ENCODE measurements at regions not wholly inside any gene's neighbourhood (a gene's known extent, or its start where the extent isn't known, plus 50 kb on each side); places are given as distances from the start of the nearest gene placed in this dataset.
"Not testable (repeated sequence)": the region's sequence is repeated elsewhere in the genome, so short reads cannot be mapped to it uniquely, and the experiment has no call there.

GRCh38 chr10:133012573-133013359 lies 70.4 kb upstream of the CFAP46 start:
- Histone ChIP-seq H3K27ac (ENCODE audit: low read length) (no peak overlapping the region), H3K36me3 (ENCODE audit: control insufficient read depth in 2 of 2, insufficient read depth in 2 of 2, low read length in 2 of 2) (no peaks in the 10 kb centered on the region), H3K9me3 (ENCODE audit: control insufficient read depth in 2 of 2, low read length in 2 of 2) (no peaks in the 10 kb centered on the region), H3K4me1 (ENCODE audit: control insufficient read depth, insufficient read depth, low read length) (no peaks in the 10 kb centered on the region), H3K4me3 (ENCODE audit: low read length in 2 of 2) (no peak overlapping the region), H3K9ac (ENCODE audit: low read length in 2 of 2) (no peak overlapping the region), H3K27me3 (ENCODE audit: control insufficient read depth in 1 of 2, insufficient read depth in 2 of 2, low read length in 2 of 2) (no peaks in the 10 kb centered on the region)

GRCh38 chr10:133011882-133012281 lies 69.5 kb upstream of the CFAP46 start:
- Histone ChIP-seq H3K27me3 (ENCODE audit: control insufficient read depth in 1 of 2, insufficient read depth in 2 of 2, low read length in 2 of 2) (no peaks in the 10 kb centered on the region), H3K4me1 (ENCODE audit: control insufficient read depth, insufficient read depth, low read length) (no peaks in the 10 kb centered on the region), H3K9me3 (ENCODE audit: control insufficient read depth in 2 of 2, low read length in 2 of 2) (no peaks in the 10 kb centered on the region), H3K27ac (ENCODE audit: low read length) (no peak overlapping the region), H3K9ac (ENCODE audit: low read length in 2 of 2) (no peak overlapping the region), H3K36me3 (ENCODE audit: control insufficient read depth in 2 of 2, insufficient read depth in 2 of 2, low read length in 2 of 2) (no peaks in the 10 kb centered on the region), H3K4me3 (ENCODE audit: low read length in 2 of 2) (no peak overlapping the region)

- not testable (repeated sequence) for H3K4me1 ChIP-seq (ENCODE audit: control insufficient read depth, insufficient read depth, low read length); H3K36me3 ChIP-seq (ENCODE audit: control insufficient read depth in 2 of 2, insufficient read depth in 2 of 2, low read length in 2 of 2); H3K9ac ChIP-seq (ENCODE audit: low read length in 2 of 2); H3K27ac ChIP-seq (ENCODE audit: low read length); H3K9me3 ChIP-seq (ENCODE audit: control insufficient read depth in 2 of 2, low read length in 2 of 2); H3K27me3 ChIP-seq (ENCODE audit: control insufficient read depth in 1 of 2, insufficient read depth in 2 of 2, low read length in 2 of 2); H3K4me3 ChIP-seq (ENCODE audit: low read length in 2 of 2)
Observed at GRCh38 chr10:133011393-133011792, 69.0 kb upstream of the CFAP46 start.

- H3K36me3 ChIP-seq (ENCODE audit: control insufficient read depth in 2 of 2, insufficient read depth in 2 of 2, low read length in 2 of 2); H3K4me1 ChIP-seq (ENCODE audit: control insufficient read depth, insufficient read depth, low read length): not testable (repeated sequence)
Observed at GRCh38 chr10:133010843-133011179, 68.4 kb upstream of the CFAP46 start.

GRCh38 chr10:133010095-133010842 lies 67.9 kb upstream of the CFAP46 start:
- Histone ChIP-seq H3K4me1 (ENCODE audit: control insufficient read depth, insufficient read depth, low read length) (no peaks in the 10 kb centered on the region), H3K27me3 (ENCODE audit: control insufficient read depth in 1 of 2, insufficient read depth in 2 of 2, low read length in 2 of 2) (no peaks in the 10 kb centered on the region), H3K36me3 (ENCODE audit: control insufficient read depth in 2 of 2, insufficient read depth in 2 of 2, low read length in 2 of 2) (no peaks in the 10 kb centered on the region), H3K9me3 (ENCODE audit: control insufficient read depth in 2 of 2, low read length in 2 of 2) (no peaks in the 10 kb centered on the region), H3K4me3 (ENCODE audit: low read length in 2 of 2) (no peak overlapping the region), H3K27ac (ENCODE audit: low read length) (no peak overlapping the region), H3K9ac (ENCODE audit: low read length in 2 of 2) (no peak overlapping the region)

More at GRCh38 chr10:133010843-133011179, 68.4 kb upstream of the CFAP46 start:
- not testable (repeated sequence) for H3K27me3 ChIP-seq (ENCODE audit: control insufficient read depth in 1 of 2, insufficient read depth in 2 of 2, low read length in 2 of 2); H3K4me3 ChIP-seq (ENCODE audit: low read length in 2 of 2); H3K9me3 ChIP-seq (ENCODE audit: control insufficient read depth in 2 of 2, low read length in 2 of 2); H3K27ac ChIP-seq (ENCODE audit: low read length); H3K9ac ChIP-seq (ENCODE audit: low read length in 2 of 2)

GRCh38 chr10:133009218-133009950 lies 67.0 kb upstream of the CFAP46 start:
- Histone ChIP-seq H3K4me3 (ENCODE audit: low read length in 2 of 2) (no peak overlapping the region), H3K4me1 (ENCODE audit: control insufficient read depth, insufficient read depth, low read length) (no peaks in the 10 kb centered on the region), H3K27me3 (ENCODE audit: control insufficient read depth in 1 of 2, insufficient read depth in 2 of 2, low read length in 2 of 2) (no peaks in the 10 kb centered on the region), H3K9ac (ENCODE audit: low read length in 2 of 2) (no peak overlapping the region), H3K27ac (ENCODE audit: low read length) (no peak overlapping the region), H3K9me3 (ENCODE audit: control insufficient read depth in 2 of 2, low read length in 2 of 2) (no peaks in the 10 kb centered on the region), H3K36me3 (ENCODE audit: control insufficient read depth in 2 of 2, insufficient read depth in 2 of 2, low read length in 2 of 2) (no peaks in the 10 kb centered on the region)

GRCh38 chr10:133008736-133009135 lies 66.4 kb upstream of the CFAP46 start:
- Histone ChIP-seq H3K9ac (ENCODE audit: low read length in 2 of 2) (no peak overlapping the region), H3K27me3 (ENCODE audit: control insufficient read depth in 1 of 2, insufficient read depth in 2 of 2, low read length in 2 of 2) (no peaks in the 10 kb centered on the region), H3K36me3 (ENCODE audit: control insufficient read depth in 2 of 2, insufficient read depth in 2 of 2, low read length in 2 of 2) (no peaks in the 10 kb centered on the region), H3K4me3 (ENCODE audit: low read length in 2 of 2) (no peak overlapping the region), H3K9me3 (ENCODE audit: control insufficient read depth in 2 of 2, low read length in 2 of 2) (no peaks in the 10 kb centered on the region), H3K27ac (ENCODE audit: low read length) (no peak overlapping the region), H3K4me1 (ENCODE audit: control insufficient read depth, insufficient read depth, low read length) (no peaks in the 10 kb centered on the region)

GRCh38 chr10:133008196-133008595 lies 65.8 kb upstream of the CFAP46 start:
- H3K27ac ChIP-seq (ENCODE audit: low read length) = no peak overlapping the region
- H3K4me3 ChIP-seq (ENCODE audit: low read length in 2 of 2) = no peak overlapping the region
- no peaks in the 10 kb centered on the region for H3K9me3 ChIP-seq (ENCODE audit: control insufficient read depth in 2 of 2, low read length in 2 of 2)
- no peaks in the 10 kb centered on the region for H3K36me3 ChIP-seq (ENCODE audit: control insufficient read depth in 2 of 2, insufficient read depth in 2 of 2, low read length in 2 of 2)
- H3K9ac ChIP-seq (ENCODE audit: low read length in 2 of 2) = no peak overlapping the region
- no peaks in the 10 kb centered on the region for H3K4me1 ChIP-seq (ENCODE audit: control insufficient read depth, insufficient read depth, low read length)
- H3K27me3 ChIP-seq (ENCODE audit: control insufficient read depth in 1 of 2, insufficient read depth in 2 of 2, low read length in 2 of 2) = no peaks in the 10 kb centered on the region

GRCh38 chr10:133007360-133007858 lies 65.0 kb upstream of the CFAP46 start:
- Histone ChIP-seq H3K27ac (ENCODE audit: low read length) (no peak overlapping the region), H3K4me3 (ENCODE audit: low read length in 2 of 2) (no peak overlapping the region), H3K27me3 (ENCODE audit: control insufficient read depth in 1 of 2, insufficient read depth in 2 of 2, low read length in 2 of 2) (no peaks in the 10 kb centered on the region), H3K4me1 (ENCODE audit: control insufficient read depth, insufficient read depth, low read length) (no peaks in the 10 kb centered on the region), H3K36me3 (ENCODE audit: control insufficient read depth in 2 of 2, insufficient read depth in 2 of 2, low read length in 2 of 2) (no peaks in the 10 kb centered on the region), H3K9ac (ENCODE audit: low read length in 2 of 2) (no peak overlapping the region), H3K9me3 (ENCODE audit: control insufficient read depth in 2 of 2, low read length in 2 of 2) (no peaks in the 10 kb centered on the region)

- H3K4me3 ChIP-seq (ENCODE audit: low read length in 2 of 2) = no peak overlapping the region
- no peaks in the 10 kb centered on the region for H3K27me3 ChIP-seq (ENCODE audit: control insufficient read depth in 1 of 2, insufficient read depth in 2 of 2, low read length in 2 of 2)
- H3K4me1 ChIP-seq (ENCODE audit: control insufficient read depth, insufficient read depth, low read length) = no peaks in the 10 kb centered on the region
- H3K36me3 ChIP-seq (ENCODE audit: control insufficient read depth in 2 of 2, insufficient read depth in 2 of 2, low read length in 2 of 2) = no peaks in the 10 kb centered on the region
- H3K9me3 ChIP-seq (ENCODE audit: control insufficient read depth in 2 of 2, low read length in 2 of 2) = no peaks in the 10 kb centered on the region
- H3K27ac ChIP-seq (ENCODE audit: low read length) = no peak overlapping the region
- H3K9ac ChIP-seq (ENCODE audit: low read length in 2 of 2) = no peak overlapping the region
Observed at GRCh38 chr10:133006806-133007205, 64.4 kb upstream of the CFAP46 start.
